Amniotic stem cell (primary cell): ENCODE measurements at regions not wholly inside any gene's neighbourhood (a gene's known extent, or its start where the extent isn't known, plus 50 kb on each side); places are given as distances from the start of the nearest gene placed in this dataset.

Source experiments
- DNase-seq: peaks from one replicate; lab custom pipeline; 2025; lab: John Stamatoyannopoulos, UW

DNA sequence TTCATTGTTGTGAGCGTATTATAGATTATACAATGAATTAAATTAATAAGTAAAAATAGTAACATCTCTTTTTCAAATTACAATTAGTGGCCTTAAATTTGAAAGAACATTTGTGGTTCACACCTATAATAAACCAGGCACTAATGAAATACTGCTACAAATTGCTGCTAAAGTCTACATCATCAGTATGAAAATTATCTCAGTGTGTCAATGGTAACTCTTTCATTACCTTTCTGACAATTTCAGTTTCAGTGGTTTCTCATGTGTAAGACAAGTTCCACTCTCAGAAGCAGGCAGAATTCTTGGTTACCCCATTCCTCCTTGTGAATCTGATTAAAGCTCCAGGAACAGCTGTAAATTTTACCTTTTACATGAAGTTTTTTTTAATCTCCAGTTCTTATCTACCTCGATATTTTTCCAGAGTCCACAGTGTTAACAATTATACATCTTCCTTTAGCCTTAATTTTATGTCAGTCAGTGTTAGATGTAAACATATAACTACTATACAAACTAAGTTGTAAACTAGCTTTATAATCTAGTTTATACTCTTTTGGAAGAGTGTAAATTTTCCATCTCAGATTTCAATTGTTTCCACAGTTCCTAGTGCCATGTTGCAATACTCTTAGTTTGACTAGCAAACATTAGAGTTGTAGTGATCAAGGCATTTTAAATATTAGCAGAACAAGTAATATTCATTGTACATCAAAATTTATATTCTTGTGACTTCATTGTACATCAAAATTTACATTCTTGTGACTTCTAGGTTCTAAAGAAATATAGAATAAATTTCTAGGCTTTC lies 1038.4 kb downstream of the EPHA7 start:
- no peak for DNase-seq

DNA sequence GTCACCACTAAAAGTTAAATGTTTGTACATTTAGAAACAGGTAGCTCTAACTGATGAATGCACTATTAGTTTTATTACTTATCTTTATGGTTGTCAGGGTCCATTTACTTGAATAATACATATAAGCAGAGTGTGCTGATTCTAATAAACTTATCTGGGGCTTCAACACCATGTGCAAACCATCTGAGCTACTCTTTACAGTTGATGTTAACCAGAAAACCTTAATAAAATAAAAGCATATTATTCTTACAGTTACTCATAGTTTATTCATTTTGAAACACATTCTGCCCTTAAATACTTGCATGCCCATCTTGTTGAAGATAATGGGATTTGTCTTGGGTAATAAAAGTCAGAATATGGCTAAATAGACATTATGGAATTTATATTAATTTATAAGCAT lies 1042.2 kb downstream of the EPHA7 start:
- no peak for DNase-seq

DNA sequence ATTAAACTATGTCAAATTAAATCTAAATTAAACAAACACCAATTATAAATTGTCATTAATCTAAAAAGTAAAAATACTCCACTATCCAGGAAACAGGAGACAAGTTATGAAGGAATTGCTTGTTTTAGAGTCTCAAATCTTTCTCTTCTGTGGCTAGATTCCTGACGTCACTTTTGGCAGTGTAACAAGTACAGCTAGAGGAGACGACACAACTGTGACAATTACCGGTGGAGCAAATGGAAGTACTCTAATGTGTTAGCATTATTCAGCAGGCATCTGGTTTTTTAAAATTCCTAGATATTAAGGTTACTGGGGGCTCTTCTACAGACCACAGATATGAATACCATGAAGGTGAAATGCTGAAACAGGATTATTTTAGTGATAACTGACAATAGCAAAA lies 1042.7 kb downstream of the EPHA7 start:
- no peak for DNase-seq

DNA sequence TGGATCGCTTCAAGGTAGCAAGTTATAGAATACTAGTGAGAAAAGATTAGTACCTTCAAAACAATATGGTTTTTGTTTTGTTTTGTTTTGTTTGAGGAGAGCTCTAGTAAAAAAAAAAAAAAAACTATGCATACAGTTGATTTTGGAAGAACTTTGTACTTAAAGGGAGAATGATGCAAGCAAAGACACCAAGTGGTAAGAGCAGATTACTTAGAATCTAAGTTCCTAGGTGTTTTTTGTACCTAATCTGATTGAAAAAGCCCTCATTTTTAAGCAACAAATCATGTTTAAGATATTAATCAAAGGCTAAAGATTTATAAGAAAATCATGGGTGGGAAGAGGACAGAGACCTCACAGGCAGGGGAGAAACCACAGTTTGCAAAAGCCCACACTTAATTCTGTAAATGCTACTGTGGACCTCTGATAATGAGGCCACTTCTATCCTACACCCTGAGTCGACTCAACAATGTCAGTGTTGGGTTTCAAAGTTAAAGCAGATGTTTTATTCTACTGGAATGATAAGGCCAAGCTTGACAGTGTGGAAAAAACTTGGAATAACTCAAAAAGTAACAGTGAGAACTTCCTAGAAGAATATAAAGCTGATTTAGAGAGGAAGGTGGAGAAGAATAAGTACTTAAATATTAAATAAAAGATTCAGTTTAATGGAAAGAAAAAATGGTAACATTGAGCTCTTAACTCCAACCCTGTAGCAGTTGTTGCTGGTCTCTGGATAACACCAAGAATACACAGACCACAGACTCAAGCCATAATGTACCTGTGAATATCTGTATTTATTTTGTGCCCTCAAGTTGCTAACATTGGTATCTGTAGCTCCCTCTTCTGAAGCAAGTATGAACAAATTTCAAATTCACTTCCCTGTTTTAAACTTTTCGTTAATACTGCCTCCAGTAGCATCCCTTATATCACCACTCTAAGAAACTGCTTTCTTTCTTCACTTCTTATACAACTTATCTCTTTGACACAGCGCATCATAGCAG lies 1047.8 kb downstream of the EPHA7 start:
- no peak for DNase-seq

DNA sequence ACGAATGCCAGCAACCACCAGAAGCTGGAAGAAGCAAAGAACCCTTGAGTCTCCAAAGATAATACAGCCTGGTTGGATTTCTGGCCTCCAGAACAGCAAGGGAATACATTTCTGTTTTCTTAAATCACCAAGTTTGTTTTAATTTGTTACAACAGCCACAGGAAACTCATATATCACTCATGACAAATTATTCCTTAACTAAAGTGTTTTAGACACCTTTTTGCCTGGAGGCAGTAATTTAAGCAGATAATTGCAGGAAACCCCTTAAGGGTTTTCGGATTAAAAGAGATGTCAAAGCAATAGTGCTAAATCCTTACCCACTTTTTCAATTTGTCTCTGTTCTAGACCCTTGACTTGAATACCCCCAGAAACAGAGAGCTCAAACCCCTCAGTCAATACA lies 1050.0 kb downstream of the EPHA7 start:
- DNase-seq: no peak

DNA sequence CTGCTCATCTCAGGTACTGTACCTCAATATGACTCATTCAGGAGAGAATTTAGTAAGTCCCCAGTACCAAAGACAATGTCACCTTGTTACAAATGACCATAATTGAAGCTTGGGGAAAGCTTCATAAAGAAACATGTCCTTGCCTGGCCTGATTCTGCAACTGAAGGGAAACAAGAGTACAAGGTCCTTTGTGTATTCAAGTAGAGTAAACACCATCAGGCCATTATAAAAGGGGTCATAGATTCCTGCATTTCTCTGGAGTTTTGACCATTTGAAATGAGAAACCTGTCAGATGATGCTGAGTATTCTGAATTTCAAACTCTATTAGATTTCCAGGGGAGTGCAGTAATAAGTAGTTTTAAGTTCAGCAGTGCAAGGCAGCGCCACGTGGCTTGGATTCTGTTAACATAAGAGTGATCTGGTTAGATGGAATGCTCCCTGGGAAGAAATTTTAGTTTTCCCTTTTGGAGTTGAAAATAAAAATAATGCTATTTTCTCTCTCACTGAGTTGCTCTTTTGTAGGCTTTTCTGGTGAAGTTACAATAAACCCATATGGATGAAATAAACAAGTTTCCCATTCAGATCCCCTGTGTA lies 1054.3 kb downstream of the EPHA7 start:
- no peak for DNase-seq

DNA sequence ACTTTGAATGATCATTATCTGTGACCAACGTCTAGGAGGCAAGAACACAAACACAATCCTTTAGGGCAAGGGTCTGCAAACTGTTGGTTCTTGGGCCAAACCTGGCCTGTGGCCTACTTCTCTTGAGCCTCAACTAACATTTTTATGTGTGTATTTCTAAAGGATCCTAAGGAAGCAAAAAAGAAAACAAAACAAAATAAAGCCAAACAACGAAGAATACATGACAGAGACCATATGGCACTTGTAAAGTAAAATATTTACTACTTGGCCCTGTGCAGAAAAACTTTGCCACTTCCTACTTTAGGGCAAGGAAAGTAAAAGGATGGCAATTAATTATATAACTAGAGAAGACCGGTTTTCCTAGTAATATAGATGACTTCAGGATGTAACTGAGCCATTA lies 1056.2 kb downstream of the EPHA7 start:
- DNase-seq: no peak

DNA sequence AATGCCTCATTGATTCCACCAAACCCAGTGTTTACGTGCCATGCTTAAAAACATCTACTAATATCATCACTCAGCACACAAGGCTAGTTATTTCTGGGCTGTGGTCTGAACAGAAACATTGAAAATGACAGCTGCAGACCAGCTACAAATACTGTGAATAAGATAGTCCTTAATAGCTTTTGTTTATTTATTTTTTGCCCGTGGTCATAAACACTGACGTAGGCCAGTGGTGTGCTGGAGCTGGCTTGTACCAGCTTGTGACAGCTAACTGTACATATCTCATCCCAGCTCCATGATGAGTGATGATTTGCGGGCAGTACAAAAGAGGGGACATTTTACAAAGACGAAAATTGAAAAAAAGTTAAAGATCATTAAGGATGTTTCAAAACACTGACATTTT lies 1057.0 kb downstream of the EPHA7 start:
- DNase-seq: no peak

DNA sequence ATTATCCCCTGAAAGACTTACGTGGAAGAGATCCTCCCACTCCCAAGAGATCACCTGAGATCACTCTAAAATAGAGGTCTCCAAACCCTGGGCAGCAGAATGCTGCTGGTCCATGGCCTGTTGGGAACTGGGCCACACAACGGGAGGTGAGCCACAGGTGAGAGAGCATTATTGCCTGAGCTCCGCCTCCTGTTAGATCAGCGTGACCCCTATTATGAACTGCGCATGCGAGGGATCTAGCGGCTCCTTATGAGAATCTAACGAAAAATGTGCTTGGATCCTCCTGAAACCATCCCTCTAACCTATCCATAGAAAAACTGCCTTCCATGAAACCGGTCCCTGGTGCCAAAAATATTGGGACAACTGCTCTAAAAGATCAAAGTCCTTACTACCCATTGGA lies 1057.4 kb downstream of the EPHA7 start:
- DNase-seq: no peak

DNA sequence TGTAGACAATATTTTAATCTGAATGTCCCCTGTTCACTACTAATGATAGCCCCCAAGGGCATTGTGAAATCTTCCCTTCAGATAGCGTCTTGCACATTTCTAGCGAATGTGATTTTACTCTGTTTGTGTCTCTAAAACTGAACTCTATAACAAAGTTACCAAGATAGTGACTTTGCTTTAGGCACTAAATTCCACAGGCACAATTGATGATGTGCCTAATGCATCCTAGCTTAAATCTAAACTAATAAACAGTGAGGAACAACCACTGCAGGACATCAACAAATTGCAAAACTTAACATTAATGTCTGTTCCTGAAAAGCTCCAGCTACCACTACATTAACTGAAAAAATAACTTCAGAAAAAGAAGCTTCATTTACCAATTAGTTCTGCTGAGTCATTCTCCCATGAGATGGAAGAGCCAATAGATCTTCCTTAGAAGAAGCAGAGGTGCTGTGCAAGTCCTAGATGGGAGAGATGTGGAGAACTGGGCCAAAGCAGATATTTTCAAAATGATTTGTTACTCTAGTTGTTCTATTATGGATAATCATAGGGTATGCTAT lies 1065.0 kb downstream of the EPHA7 start:
- DNase-seq: no peak

DNA sequence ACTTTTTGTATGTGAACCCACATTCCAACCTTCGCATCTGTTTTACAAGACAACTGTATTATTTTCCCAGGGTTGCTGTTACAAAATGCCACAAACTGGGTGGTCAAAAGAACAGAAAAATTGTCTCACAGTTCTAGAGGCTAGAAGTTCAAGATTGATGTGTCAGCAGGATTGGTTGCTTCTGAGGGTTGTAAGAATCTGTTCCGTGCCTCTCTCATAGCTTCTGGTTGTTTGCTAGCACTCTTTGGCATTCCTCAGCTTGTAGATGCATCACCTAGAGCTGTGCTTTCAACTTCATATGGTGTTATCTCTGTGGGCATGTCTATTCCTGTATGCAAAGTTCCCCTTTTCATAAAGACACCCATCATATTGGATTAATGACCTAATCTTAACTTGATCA lies 1067.2 kb downstream of the EPHA7 start:
- DNase-seq: no peak

DNA sequence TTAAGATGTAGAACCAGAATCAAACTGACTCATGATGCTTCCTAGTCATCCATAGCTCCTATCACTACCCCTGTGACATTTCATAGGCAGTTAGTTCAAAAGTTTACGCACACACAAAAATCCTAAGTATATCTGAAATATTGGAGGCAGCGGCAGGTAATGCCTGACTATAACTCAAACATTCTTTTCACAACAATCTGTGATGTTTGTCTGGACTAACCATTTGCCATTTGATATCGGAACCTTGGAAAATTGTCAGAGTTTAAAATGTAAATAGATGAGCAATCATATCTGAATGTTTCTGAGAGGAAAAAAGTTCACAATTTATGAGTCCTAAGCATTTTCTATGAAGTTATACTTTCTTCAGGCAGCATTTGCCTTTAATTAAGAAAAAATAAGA lies 1078.2 kb downstream of the EPHA7 start:
- no peak for DNase-seq

DNA sequence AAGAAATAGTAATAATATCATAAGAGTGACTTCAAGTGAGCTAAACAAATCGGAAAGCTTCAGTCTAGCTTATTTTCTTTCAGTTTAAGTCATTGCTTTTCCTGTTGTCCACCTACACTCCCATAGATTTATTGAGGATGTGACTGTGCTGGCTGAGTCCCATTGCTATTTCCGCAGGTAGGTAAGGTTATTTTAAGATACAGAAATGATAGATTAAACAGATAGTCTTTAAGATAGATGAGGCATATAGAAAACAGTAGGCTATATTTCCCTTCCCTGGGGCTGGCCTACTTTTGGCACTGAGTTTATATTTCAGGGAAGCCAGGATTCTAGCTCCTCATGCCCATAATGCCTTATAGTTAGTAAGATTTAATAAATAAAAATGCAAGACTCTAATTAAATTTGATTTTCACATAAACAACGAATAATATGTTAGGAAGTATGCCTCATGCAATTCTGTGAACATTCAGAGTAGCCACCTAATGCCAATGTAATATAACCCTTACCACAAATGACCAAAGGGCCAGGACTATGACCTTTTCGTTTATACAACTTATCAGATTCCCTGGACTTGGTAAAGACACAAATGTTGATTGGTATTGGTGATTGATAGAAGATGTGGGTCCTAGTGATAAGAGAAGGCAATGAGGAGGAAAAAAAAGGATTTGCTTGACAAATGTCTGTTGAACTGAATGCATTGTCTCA lies 1079.3 kb downstream of the EPHA7 start:
- no peak for DNase-seq

DNA sequence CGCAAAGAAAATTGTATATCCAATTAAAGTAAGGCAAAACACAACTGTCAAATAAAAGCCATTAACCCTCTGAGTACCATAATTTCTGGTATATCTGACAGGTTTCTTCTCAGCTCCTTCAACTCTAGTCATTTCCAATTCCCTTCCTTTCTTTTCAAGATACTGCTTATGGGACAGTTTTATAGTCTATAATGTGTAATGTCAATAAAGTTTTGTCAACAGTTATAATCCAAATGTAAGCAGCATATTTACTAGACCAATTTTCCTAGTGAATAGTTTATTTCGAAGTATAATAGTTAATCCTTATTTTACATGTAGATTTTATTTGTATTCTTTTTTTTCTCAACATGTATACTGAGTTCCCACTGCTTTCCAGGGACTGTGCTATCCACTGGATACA lies 1081.8 kb downstream of the EPHA7 start:
- DNase-seq: no peak

DNA sequence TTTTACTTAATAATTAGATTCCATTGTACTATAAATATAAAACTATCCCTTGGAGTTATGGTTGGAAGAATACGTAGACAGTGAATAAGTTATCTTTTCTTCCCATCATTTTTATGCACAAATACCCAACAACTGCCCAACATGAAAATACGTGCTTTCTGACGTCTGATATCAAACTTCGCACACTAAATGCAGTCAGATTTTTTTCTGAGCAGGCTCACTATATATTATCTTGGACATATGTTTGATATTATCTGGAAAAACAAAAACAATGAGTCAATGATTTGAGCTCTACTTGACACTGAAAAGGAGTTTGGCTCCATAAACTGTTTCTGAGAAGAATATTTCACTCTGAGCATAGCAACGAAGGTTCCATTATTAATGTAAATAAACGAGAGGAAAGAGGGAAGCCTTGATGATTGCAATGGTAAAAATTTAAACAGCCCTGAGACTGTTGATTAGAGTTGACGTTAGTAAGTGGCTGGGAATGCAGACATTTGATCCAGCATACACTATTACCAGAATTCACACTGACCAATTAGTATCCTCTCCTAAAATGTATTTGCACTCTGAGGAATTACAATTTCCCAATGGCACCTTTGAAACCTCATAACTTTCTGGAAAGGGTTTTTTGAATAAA lies 1090.0 kb downstream of the EPHA7 start:
- no peak for DNase-seq

DNA sequence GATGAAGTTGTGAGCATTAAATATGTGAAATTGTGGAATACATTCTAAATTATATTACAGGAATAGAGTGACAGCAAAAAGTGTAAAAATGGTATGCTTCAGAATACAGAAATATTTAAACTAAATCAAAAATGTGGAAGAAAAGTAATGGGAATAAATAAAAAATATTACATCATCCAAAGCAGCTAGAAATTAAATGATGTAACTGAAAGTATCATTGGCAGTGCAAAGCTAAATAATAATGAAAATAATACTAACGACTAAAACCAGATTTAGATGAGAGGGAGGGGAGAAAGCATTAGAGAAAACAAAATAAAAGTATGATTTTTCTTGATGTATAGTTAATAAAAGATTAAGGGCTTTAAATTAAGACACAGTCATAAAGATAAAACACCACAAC lies 1104.0 kb downstream of the EPHA7 start:
- no peak for DNase-seq

DNA sequence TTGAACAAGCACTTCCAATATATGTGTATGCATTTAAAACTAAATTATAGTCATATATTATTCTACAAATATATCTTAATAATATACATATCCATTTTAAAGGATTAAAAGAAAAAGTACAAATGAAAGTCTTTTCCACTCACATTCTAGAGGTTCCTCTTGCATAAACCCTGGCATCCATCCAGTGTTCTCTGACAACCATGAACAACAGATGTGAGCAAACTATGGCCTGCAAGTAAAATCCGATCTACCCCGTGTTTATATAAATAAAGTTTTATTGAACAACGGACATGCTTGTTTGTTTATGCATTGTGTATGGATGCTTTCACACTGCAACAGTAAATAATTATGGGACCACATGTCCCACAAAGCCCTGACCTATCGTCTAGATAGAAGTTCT lies 1122.3 kb downstream of the EPHA7 start:
- DNase-seq: no peak

DNA sequence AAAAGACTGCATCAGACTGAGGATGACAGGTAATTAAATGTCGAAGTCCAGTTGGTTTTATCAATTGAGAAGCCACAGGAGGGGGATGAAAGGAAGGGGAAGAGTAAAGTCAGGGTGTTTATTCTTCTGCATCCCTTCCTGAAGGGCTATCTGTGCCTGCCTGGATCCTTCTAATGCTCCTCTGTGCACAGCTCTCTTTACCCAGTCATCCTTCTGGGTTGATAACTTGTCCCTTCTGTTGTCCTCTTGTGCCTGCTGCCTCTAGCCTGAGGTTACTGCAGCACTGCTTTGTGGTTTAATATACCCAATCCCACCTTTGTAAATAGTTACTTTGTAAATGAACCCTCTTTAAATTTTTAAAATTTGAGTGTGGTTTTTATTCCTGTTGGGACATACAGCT lies 1127.3 kb downstream of the EPHA7 start:
- no peak for DNase-seq

DNA sequence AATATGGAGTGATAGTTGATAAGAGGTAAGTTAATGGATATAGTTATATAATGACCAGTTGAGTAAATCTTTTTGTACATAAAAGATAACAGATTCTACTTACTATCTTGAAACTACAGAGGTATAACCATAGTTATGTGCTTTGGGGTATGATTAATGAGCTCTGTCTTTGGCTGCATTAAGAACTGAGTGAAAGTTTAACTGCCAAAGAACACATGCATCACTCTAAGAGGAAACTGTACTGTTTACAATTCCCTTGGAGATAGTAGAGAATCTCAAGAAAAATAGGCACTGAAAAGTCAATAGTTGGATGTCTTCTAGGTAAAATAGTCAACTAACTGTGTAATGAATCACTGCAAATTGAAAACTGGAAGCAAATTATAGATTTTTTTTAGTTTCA lies 1129.5 kb downstream of the EPHA7 start:
- no peak for DNase-seq

DNA sequence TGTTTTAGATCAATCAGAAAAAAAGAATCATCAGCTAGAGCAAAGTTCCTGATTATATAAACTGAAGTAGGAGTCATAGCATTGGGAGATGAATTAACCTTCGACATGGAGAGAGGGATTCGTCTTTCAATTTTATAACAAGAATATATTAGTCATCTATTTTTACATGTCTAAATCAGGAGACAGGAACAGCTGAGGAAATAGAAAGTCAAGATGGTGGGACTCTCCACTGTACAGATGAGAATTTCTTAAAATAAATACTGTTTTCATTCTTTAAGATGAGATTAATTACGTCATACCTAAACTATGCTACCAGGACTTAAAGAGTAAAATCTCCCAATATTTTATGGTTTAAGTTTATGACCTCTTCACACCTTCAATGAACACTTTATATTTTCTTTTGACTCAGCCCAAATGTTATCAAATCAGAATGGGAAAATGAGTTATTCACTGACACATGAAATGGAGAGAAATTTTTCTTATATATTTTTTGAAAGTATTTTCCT lies 1137.7 kb downstream of the EPHA7 start:
- no peak for DNase-seq

DNA sequence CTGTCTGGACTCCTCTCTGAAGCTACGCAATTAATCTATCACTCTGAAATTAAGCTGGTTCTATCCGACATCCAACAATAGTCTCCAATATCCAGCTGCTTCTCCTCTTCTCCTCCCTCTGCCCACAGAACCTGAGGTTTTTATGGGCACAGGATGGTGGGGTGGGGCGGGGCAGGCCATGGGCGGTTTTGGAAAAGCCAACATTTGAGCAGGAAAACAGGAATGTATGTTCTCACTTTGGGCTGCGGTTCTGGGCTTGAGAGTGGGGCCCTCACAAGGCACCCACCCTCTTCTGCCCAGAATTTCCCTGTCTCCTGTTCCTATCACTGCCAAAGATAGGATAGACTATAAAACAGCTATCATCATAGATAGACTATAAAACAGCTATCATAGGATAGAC lies 1144.2 kb downstream of the EPHA7 start:
- DNase-seq: no peak
